HCT116 (cell line): ENCODE measurements at regions not wholly inside any gene's neighbourhood (a gene's known extent, or its start where the extent isn't known, plus 50 kb on each side); places are given as distances from the start of the nearest gene placed in this dataset.
"Not testable (repeated sequence)": the region's sequence is repeated elsewhere in the genome, so short reads cannot be mapped to it uniquely, and the experiment has no call there.

Experiments
- ATAC-seq: fragments of 200-7000 bp; cut with Tn5 transposase; 2 replicates; pipeline ENCODE4 v1.9.1; 2020; ENCODE audit warnings: mild to moderate bottlenecking, moderate library complexity
- BruUV-seq: library from RNA; stranded (reverse); fragments of 400-500 nt; replicated peaks from 2 replicates; lab custom pipeline; 2021; lab: Mats Ljungman, UMichigan
- CTCF ChIA-PET: fragments of 300-600 bp; sonication (Branson Sonifier 250); formaldehyde crosslinking; loops from one replicate; lab custom pipeline; 2021; ENCODE audit warnings: antibody characterized with exemption; lab: Charles Lee
- POLR2A ChIA-PET: fragments of 300-600, 350-600 bp; sonication (Branson Sonifier 250); formaldehyde crosslinking; loops from one replicate; lab custom pipeline; 2021; ENCODE audit warnings: antibody characterized with exemption; lab: Charles Lee
- RAD21 ChIA-PET, 2 experiments: fragments of 300-600 bp; sonication (Branson Sonifier 250); formaldehyde crosslinking; loops; one replicate each; lab custom pipeline; 2023; ENCODE audit warnings: low total read pairs in 2 of 2; ENCODE audit not compliant: uncharacterized antibody in 2 of 2, unreplicated experiment in 2 of 2, low non-redundant PET in 1 of 2; lab: Charles Lee
- DNase-seq: peaks from one replicate; pipeline ENCODE4 v3.0.0-alpha.2; 2010; ENCODE audit warnings: low read depth, low spot score
- H2AFZ ChIP-seq: fragments of 200-600 bp; shearing (Covaris generic), sonication (generic); 2 replicates; pipeline ENCODE4 v1.6.1; 2017; ENCODE audit warnings: low read depth, mixed run types, mixed read lengths, antibody characterized with exemption, low read length; ENCODE audit not compliant: poor library complexity, severe bottlenecking
- H3K27ac ChIP-seq: 2 replicates; pipeline ENCODE4 v1.5.1; 2012; ENCODE audit warnings: low read depth, low read length
- H3K27me3 ChIP-seq: fragments of 200-600 bp; sonication (generic); 2 replicates; pipeline ENCODE4 v1.6.1; 2016; ENCODE audit warnings: mixed run types, low read length, mixed read lengths; ENCODE audit not compliant: insufficient read depth
- H3K36me3 ChIP-seq, 2 experiments: fragments of 200-500 bp in 1 of 2; fragments of 200-600 bp in 1 of 2; sonication (Bioruptor generic) in 1 of 2; sonication (generic) in 1 of 2; 2 replicates each; pipeline versions ENCODE4 v1.5.1 to v1.6.1; 2014 to 2016; ENCODE audit warnings: low read length in 2 of 2, inconsistent platforms in 1 of 2, mixed read lengths in 1 of 2, mixed run types in 1 of 2; ENCODE audit not compliant: insufficient read depth in 2 of 2, control insufficient read depth in 1 of 2
- H3K4me1 ChIP-seq, 2 experiments: fragments of 200-600 bp in 1 of 2; sonication (generic) in 1 of 2; 2 replicates each; pipeline versions ENCODE4 v1.5.1 to v1.6.1; 2012 to 2017; ENCODE audit warnings: low read length in 2 of 2, inconsistent platforms in 1 of 2, mild to moderate bottlenecking in 1 of 2, mixed read lengths in 1 of 2, mixed run types in 1 of 2, moderate library complexity in 1 of 2; ENCODE audit not compliant: insufficient read depth in 2 of 2, control insufficient read depth in 1 of 2
- H3K4me2 ChIP-seq: fragments of 200-600 bp; sonication (generic); 2 replicates; pipeline ENCODE4 v1.6.1; 2017; ENCODE audit warnings: mixed run types, low read length, mixed read lengths
- H3K4me3 ChIP-seq, 2 experiments: fragments of 200-600 bp in 1 of 2; sonication (generic) in 1 of 2; replicated peaks in 1 of 2; 2 replicates each; pipeline ENCODE4 v1.5.1; 2011 to 2016; ENCODE audit warnings: low read length in 2 of 2, control low read depth in 1 of 2, low read depth in 1 of 2, mild to moderate bottlenecking in 1 of 2, mixed read lengths in 1 of 2, mixed run types in 1 of 2
- H3K79me2 ChIP-seq: fragments of 200-600 bp; sonication (generic); 2 replicates; pipeline ENCODE4 v1.6.1; 2017; ENCODE audit warnings: mild to moderate bottlenecking, mixed run types, low read length, moderate library complexity, mixed read lengths; ENCODE audit not compliant: insufficient read depth
- H3K9ac ChIP-seq: fragments of 200-600 bp; sonication (generic); 2 replicates; pipeline ENCODE4 v1.6.1; 2016; ENCODE audit warnings: low read length, mixed read lengths
- H3K9me2 ChIP-seq: fragments of 200-600 bp; sonication (generic), shearing (Covaris generic); 2 replicates; pipeline ENCODE4 v1.6.1; 2017; ENCODE audit warnings: mixed run types, mild to moderate bottlenecking, moderate library complexity; ENCODE audit not compliant: insufficient read depth
- H3K9me3 ChIP-seq, 2 experiments: fragments of 200-500 bp in 1 of 2; fragments of 200-600 bp in 1 of 2; sonication (Bioruptor generic) in 1 of 2; sonication (generic) in 1 of 2; 2 replicates each; pipeline ENCODE4 v1.6.1; 2014 to 2017; ENCODE audit warnings: low read length in 2 of 2, mixed read lengths in 2 of 2, inconsistent platforms in 1 of 2, low read depth in 1 of 2, mild to moderate bottlenecking in 1 of 2, mixed run types in 1 of 2, moderate library complexity in 1 of 2; ENCODE audit not compliant: control insufficient read depth in 1 of 2, insufficient read depth in 1 of 2
- H4K20me1 ChIP-seq: fragments of 200-600 bp; sonication (generic), shearing (Covaris generic); 2 replicates; pipeline ENCODE4 v1.6.1; 2017; ENCODE audit warnings: mixed run types, mild to moderate bottlenecking, moderate library complexity; ENCODE audit not compliant: insufficient read depth
- intact Hi-C: fragments of 100-400 bp; cut with micrococcal nuclease; formaldehyde crosslinking; loops from 2 replicates; pipeline ENCODE4 v1.10.0; 2022

GRCh38 chr5:7299731-7300130, 96.2 kb upstream of the ADCY2 start:
- RAD21 ChIA-PET, H3K27me3 ChIP-seq, H3K79me2 ChIP-seq, intact Hi-C loops, H3K9me2 ChIP-seq, DNase-seq, H3K9me3 ChIP-seq, H3K4me1 ChIP-seq, H3K9ac ChIP-seq, ATAC-seq, H3K4me3 ChIP-seq, CTCF ChIA-PET, H3K36me3 ChIP-seq, H3K27ac ChIP-seq, H4K20me1 ChIP-seq, POLR2A ChIA-PET, H2AFZ ChIP-seq, H3K4me2 ChIP-seq, BruUV-seq: not testable (repeated sequence)

DNA sequence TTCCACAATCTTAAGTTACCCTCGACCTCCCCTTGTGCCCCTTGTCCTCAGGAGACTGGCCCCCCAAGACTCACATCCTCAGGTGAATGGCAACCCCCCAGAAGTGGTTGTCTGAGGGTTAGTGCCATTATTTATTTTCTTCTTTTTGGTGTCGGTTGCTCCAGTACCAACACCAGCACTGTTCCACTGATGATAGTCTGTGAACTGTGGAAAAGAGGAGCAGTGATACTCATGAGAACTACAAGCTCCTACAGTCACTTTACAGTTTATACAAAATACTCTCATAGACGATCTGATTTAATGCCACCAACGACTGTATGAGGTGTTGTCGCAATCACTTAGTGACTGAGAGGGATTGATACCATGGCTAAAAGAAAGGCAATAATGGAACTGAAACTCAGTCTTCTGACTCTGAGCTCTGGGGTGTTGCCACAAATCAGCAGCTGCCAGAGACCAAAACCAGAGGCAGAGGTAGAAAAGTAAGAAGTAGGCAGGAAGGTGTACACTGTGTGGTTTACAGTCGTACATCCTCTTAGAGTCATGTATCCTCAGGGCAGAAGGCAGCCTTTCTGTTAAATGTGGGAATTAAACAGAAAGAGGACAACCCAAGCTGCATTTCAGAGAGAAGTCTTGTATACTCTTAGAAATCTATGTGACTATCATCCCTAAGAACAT, 90.8 kb upstream of the ADCY2 start:
- H3K27ac ChIP-seq, BruUV-seq, RAD21 ChIA-PET, ATAC-seq, intact Hi-C loops, H4K20me1 ChIP-seq, POLR2A ChIA-PET, H3K9me3 ChIP-seq, H3K79me2 ChIP-seq, CTCF ChIA-PET, H3K4me3 ChIP-seq, H3K9ac ChIP-seq, DNase-seq, H3K4me1 ChIP-seq, H2AFZ ChIP-seq, H3K9me2 ChIP-seq, H3K36me3 ChIP-seq, H3K4me2 ChIP-seq, H3K27me3 ChIP-seq: not testable (repeated sequence)

DNA sequence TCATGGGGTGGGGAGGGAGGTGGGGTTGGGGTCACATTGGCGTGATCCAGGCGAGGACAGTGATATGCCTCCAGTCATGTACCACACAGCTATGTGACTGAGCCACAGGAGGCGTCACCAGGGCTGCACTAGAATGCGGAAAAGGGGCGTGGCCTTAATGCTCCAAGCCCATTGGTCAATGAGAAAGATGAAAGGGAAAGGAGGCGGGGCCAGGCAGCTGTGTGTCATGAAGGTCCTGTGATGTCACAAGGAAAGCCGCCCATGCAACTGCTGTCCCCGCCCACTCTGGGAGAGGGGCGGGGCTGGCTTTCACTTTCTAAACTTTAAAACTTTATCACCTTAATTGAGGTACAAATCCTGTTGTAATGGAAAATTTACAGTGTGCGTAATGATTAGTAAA, 89.4 kb upstream of the ADCY2 start:
- POLR2A ChIA-PET, BruUV-seq, H2AFZ ChIP-seq, H3K4me3 ChIP-seq, DNase-seq, H3K4me1 ChIP-seq, H3K27me3 ChIP-seq, ATAC-seq, intact Hi-C loops, H3K9me2 ChIP-seq, H3K9ac ChIP-seq, H4K20me1 ChIP-seq, RAD21 ChIA-PET, H3K9me3 ChIP-seq, H3K79me2 ChIP-seq, CTCF ChIA-PET, H3K4me2 ChIP-seq, H3K36me3 ChIP-seq, H3K27ac ChIP-seq: not testable (repeated sequence)

DNA sequence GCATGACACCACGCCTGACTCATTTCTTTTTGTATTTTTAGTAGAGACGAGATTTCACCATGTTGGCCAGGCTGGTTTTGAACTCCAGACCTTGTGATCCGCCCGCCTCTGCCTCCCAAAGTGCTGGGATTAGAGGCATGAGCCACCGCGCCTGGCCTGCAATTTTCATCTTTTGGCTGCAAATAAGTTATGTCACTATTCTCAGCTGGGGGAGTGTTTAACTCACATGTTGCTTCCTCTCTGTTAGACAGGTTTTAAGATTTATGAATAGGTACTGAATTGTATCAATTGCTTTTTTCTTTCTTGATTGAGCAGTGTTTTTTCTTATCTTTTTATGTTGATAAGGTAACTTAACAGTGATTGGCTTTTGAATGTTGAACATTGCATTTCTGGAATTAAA, 88.2 kb upstream of the ADCY2 start:
- H3K9me2 ChIP-seq, H3K4me3 ChIP-seq, H4K20me1 ChIP-seq, BruUV-seq, H3K9ac ChIP-seq, H3K27ac ChIP-seq, intact Hi-C loops, H3K9me3 ChIP-seq, H3K27me3 ChIP-seq, H3K4me2 ChIP-seq, ATAC-seq, H2AFZ ChIP-seq, H3K79me2 ChIP-seq, H3K36me3 ChIP-seq, RAD21 ChIA-PET, H3K4me1 ChIP-seq, DNase-seq, POLR2A ChIA-PET, CTCF ChIA-PET: not testable (repeated sequence)
